IMR-90 (cell line): ENCODE measurements at regions not wholly inside any gene's neighbourhood (a gene's known extent, or its start where the extent isn't known, plus 50 kb on each side); places are given as distances from the start of the nearest gene placed in this dataset.

Experiments used
- BHLHE40 ChIP-seq: fragments of 150-350 bp; IDR thresholded peaks from 2 replicates; pipeline ENCODE4 v1.6.1; 2016; ENCODE audit warnings: mild to moderate bottlenecking, low read depth, low read length
- CHD1 ChIP-seq: IDR thresholded peaks from 2 replicates; pipeline ENCODE4 v1.6.1; 2012; ENCODE audit warnings: low read depth, low read length, improper control_type of control experiment
- ELK1 ChIP-seq: fragments of 150-350 bp; IDR thresholded peaks from 2 replicates; pipeline ENCODE4 v1.6.1; 2016; ENCODE audit warnings: low read depth, mild to moderate bottlenecking, low read length, moderate library complexity, borderline replicate concordance
- MAFK ChIP-seq: IDR thresholded peaks from 2 replicates; pipeline ENCODE4 v1.6.1; 2012; ENCODE audit warnings: low read depth, low read length, improper control_type of control experiment
- MAZ ChIP-seq: IDR thresholded peaks from 2 replicates; pipeline ENCODE4 v1.6.1; 2012; ENCODE audit warnings: low read depth, mild to moderate bottlenecking, low read length, improper control_type of control experiment, moderate library complexity, borderline replicate concordance
- NFE2L2 ChIP-seq: fragments of 150-350 bp; IDR thresholded peaks from 2 replicates; pipeline ENCODE4 v1.6.1; 2016; ENCODE audit warnings: low read depth, mild to moderate bottlenecking, low read length
- POLR2A ChIP-seq: IDR thresholded peaks from 2 replicates; pipeline ENCODE4 v1.6.1; 2012; ENCODE audit warnings: mild to moderate bottlenecking, low read depth, low read length
- RAD21 ChIP-seq: IDR thresholded peaks from 2 replicates; pipeline ENCODE4 v1.6.1; 2012; ENCODE audit warnings: low read length, improper control_type of control experiment
- RCOR1 ChIP-seq: IDR thresholded peaks from 2 replicates; pipeline ENCODE4 v1.6.1; 2012; ENCODE audit warnings: mild to moderate bottlenecking, low read length, improper control_type of control experiment; ENCODE audit not compliant: insufficient replicate concordance
- RFX5 ChIP-seq: IDR thresholded peaks from 2 replicates; pipeline ENCODE4 v1.8.0; 2012; ENCODE audit warnings: low read depth, mild to moderate bottlenecking, low read length, moderate library complexity
- USF2 ChIP-seq: fragments of 150-350 bp; IDR thresholded peaks from 2 replicates; pipeline ENCODE4 v1.6.1; 2017; ENCODE audit warnings: mild to moderate bottlenecking, antibody characterized with exemption, low read length, low read depth
- TF ChIP-seq, protein P1 (sequence below): conservative IDR thresholded peaks from 2 replicates; pipeline ENCODE4 v1.5.1; 2012; ENCODE audit warnings: mild to moderate bottlenecking, low read depth, low read length, improper control_type of control experiment

GRCh38 chr1:104526158-104526795 is 776.6 kb downstream of the AMY1C start:
- TF ChIP-seq CHD1, result no peak
- TF ChIP-seq, protein P1, sequence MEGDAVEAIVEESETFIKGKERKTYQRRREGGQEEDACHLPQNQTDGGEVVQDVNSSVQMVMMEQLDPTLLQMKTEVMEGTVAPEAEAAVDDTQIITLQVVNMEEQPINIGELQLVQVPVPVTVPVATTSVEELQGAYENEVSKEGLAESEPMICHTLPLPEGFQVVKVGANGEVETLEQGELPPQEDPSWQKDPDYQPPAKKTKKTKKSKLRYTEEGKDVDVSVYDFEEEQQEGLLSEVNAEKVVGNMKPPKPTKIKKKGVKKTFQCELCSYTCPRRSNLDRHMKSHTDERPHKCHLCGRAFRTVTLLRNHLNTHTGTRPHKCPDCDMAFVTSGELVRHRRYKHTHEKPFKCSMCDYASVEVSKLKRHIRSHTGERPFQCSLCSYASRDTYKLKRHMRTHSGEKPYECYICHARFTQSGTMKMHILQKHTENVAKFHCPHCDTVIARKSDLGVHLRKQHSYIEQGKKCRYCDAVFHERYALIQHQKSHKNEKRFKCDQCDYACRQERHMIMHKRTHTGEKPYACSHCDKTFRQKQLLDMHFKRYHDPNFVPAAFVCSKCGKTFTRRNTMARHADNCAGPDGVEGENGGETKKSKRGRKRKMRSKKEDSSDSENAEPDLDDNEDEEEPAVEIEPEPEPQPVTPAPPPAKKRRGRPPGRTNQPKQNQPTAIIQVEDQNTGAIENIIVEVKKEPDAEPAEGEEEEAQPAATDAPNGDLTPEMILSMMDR, result no peak
- no peak for TF ChIP-seq POLR2A
- TF ChIP-seq USF2, result no peak
- no peak for TF ChIP-seq MAZ
- no peak for TF ChIP-seq MAFK
- TF ChIP-seq RAD21, result no peak
- TF ChIP-seq RFX5, result no peak
- no peak for TF ChIP-seq BHLHE40
- no peak for TF ChIP-seq NFE2L2
- no peak for TF ChIP-seq RCOR1
- TF ChIP-seq ELK1, result no peak
